ENCODE measurements at regions not wholly inside any gene's neighbourhood (a gene's known extent, or its start where the extent isn't known, plus 50 kb on each side); places are given as distances from the start of the nearest gene placed in this dataset.

DNA sequence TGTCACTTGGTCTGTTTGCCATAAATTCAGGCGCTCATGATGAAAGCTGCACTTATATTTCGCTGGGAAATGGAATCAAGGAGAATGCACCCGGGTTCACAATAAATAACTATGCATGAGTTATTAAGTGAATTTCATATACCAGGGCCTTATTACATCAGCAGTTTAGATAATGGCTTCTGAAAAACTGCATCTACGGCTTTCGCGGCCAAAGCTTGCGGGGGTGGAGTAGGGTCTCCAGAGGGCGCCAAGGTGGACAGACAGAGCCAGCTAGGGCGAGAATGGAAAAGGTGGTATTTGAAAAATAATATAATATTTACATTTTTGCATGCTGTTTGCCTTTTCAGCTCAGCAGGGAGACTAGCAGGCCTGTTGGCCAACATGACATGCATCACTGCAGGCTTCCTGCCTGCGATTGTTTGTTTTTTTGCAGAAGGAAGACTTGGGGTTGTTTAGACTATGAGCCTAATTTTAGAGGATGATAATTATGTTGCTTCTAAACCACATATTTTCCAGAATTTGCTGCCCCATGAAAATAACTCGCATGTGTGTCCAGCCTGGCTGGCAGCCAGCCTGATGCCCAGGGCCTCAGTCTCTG is 173.8 kb upstream of the IRX3 start:
- H3K27ac Mint-ChIP-seq = no peak overlapping the region
- no peaks in the 10 kb centered on the region for H3K4me1 Mint-ChIP-seq (ENCODE audit: low read depth in 2 of 2)
- no peaks in the 10 kb centered on the region for H3K36me3 Mint-ChIP-seq (ENCODE audit: insufficient read depth)
- no peaks in the 10 kb centered on the region for H3K27me3 Mint-ChIP-seq
- no peak overlapping the region for H3K4me3 Mint-ChIP-seq
- ATAC-seq (replicated peaks) = no peak
- DNase-seq = no peak
- peaks cover 6 to 8% of the 10 kb centered on the region in 2 donors for H3K9me3 Mint-ChIP-seq

GRCh38 chr16:54459509-54460262 is 173.1 kb upstream of the IRX3 start:
- H3K9me3 Mint-ChIP-seq = peaks cover 6 to 8% of the 10 kb centered on the region in 2 donors
- no peak overlapping the region for H3K4me3 Mint-ChIP-seq
- no peaks in the 10 kb centered on the region for H3K36me3 Mint-ChIP-seq (ENCODE audit: insufficient read depth)
- H3K27ac Mint-ChIP-seq = no peak overlapping the region
- DNase-seq (no peak), ATAC-seq (replicated peaks) (no peak)
- no peaks in the 10 kb centered on the region for H3K4me1 Mint-ChIP-seq (ENCODE audit: low read depth in 2 of 2)
- no peaks in the 10 kb centered on the region for H3K27me3 Mint-ChIP-seq

- H3K9me3 Mint-ChIP-seq = peaks cover 2 to 3% of the 10 kb centered on the region in 2 donors
Measured at GRCh38 chr16:54458923-54459322, 172.3 kb upstream of the IRX3 start.

GRCh38 chr16:54456291-54456690 is 169.7 kb upstream of the IRX3 start:
- DNase-seq = no peak
- no peak overlapping the region for H3K27ac Mint-ChIP-seq
- H3K4me3 Mint-ChIP-seq = no peak overlapping the region
- H3K36me3 Mint-ChIP-seq (ENCODE audit: insufficient read depth) = no peaks in the 10 kb centered on the region
- no peaks in the 10 kb centered on the region for H3K9me3 Mint-ChIP-seq
- no peaks in the 10 kb centered on the region for H3K4me1 Mint-ChIP-seq (ENCODE audit: low read depth in 2 of 2)
- no peak for ATAC-seq (replicated peaks)
- peaks cover 0 to 5% of the 10 kb centered on the region in 2 donors for H3K27me3 Mint-ChIP-seq

More at GRCh38 chr16:54458923-54459322, 172.3 kb upstream of the IRX3 start:
- Mint-ChIP-seq H3K4me3 (no peak overlapping the region), H3K36me3 (ENCODE audit: insufficient read depth) (no peaks in the 10 kb centered on the region), H3K27me3 (no peaks in the 10 kb centered on the region), H3K4me1 (ENCODE audit: low read depth in 2 of 2) (no peaks in the 10 kb centered on the region), H3K27ac (no peak overlapping the region)
- DNase-seq = no peak
- ATAC-seq (replicated peaks) = no peak

- no peak for DNase-seq
- H3K4me3 Mint-ChIP-seq = no peak overlapping the region
Measured at GRCh38 chr16:54455030-54455725, 168.6 kb upstream of the IRX3 start.

DNA sequence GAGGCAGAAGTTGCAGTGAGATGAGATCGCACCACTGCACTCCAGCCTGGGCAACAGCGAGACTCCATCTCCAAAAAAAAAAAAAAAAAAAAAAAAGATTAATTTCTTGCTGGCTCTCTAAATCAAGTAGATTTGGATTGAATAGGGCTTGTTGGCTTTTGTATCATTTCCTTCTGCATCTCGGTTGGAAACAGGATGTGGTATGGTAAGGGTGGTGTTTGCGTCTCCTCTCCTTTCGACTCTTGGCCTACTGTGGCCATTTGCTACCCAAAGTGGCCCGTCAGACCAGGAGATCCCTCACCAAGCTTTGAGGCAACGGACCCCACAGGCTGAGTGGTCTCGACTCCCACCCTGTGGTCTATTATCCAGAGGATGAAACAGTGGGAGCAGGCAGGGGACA is 168.0 kb upstream of the IRX3 start:
- no peak for DNase-seq
- Mint-ChIP-seq H3K4me3 (no peak overlapping the region), H3K27ac (no peak overlapping the region), H3K36me3 (ENCODE audit: insufficient read depth) (no peaks in the 10 kb centered on the region), H3K9me3 (no peaks in the 10 kb centered on the region), H3K27me3 (peaks cover 3 to 18% of the 10 kb centered on the region in 2 donors), H3K4me1 (ENCODE audit: low read depth in 2 of 2) (no peaks in the 10 kb centered on the region)
- ATAC-seq (replicated peaks) = no peak

More at GRCh38 chr16:54455030-54455725, 168.6 kb upstream of the IRX3 start:
- no peak for ATAC-seq (replicated peaks)
- no peaks in the 10 kb centered on the region for H3K4me1 Mint-ChIP-seq (ENCODE audit: low read depth in 2 of 2)
- H3K27me3 Mint-ChIP-seq = peaks cover 0 to 12% of the 10 kb centered on the region in 2 donors
- no peak overlapping the region for H3K27ac Mint-ChIP-seq
- no peaks in the 10 kb centered on the region for H3K9me3 Mint-ChIP-seq
- H3K36me3 Mint-ChIP-seq (ENCODE audit: insufficient read depth) = no peaks in the 10 kb centered on the region

DNA sequence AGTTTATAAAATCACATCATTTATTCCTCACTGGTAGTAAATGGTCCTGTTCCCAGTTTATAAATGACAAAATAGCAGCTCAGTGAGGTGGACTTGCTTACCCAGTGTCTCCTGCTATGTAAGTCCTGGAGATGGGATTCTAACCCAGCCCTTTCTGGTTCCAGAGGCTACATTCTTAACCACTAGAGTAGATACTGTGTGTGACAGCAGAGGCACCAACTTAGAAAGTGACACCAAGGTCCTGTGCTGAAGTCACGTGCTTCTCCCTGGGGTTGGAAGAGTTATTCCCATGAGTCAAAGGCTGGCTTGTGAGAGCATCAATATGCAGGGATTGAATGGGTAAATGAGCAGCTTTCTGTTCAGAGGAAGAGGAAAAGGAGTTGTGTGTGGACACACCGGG is 167.3 kb upstream of the IRX3 start:
- Mint-ChIP-seq H3K9me3 (no peaks in the 10 kb centered on the region), H3K27ac (no peak overlapping the region), H3K36me3 (ENCODE audit: insufficient read depth) (no peaks in the 10 kb centered on the region), H3K4me1 (ENCODE audit: low read depth in 2 of 2) (no peaks in the 10 kb centered on the region), H3K27me3 (peaks cover 7 to 23% of the 10 kb centered on the region in 2 donors), H3K4me3 (no peak overlapping the region)
- DNase-seq = no peak
- no peak for ATAC-seq (replicated peaks)

DNA sequence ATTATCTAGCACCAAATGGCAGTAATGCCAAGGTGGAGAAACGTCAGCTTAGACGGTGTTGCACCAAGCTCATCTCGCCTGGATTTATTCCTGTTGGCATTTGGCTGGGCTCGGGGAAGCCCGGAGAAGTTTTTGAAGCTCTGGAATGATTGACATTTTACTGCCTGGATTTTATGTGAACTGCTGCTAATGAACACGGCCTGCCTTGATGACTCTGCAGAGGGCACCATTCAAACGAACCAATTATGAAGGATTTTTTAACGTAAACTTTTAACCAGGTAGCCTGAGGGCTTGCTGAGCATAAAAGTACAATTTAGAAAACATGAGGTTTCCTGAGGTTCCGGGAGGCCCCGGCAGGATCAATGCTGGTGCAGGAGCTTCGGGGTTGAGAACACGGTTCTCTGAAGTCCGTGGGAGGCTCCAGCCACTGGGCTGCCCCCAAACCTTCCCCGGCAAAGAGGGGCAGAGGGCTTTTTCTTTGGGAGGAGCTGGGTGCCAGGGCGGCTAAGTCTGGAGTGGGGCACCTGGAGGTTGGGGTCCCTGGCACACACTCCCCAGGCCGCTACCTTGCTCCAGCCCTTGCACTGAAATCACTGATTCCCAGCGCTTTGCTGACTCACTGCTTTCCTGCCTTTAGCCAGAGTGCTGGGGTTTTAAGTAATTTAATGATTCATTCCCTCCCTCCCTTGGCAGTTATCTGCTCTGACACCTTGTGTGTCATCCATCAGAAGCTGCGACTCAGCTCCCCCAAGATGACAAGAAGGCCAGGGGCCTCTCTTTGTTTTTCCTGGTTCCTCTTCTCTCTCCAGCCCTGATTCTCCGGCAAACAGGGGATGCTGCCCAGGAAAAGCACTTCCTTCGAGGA is 161.2 kb upstream of the IRX3 start:
- no peak overlapping the region for H3K27ac Mint-ChIP-seq
- no peaks in the 10 kb centered on the region for H3K36me3 Mint-ChIP-seq (ENCODE audit: insufficient read depth)
- no peak for ATAC-seq (replicated peaks)
- no peak for DNase-seq
- no peak overlapping the region for H3K4me3 Mint-ChIP-seq
- H3K4me1 Mint-ChIP-seq (ENCODE audit: low read depth in 2 of 2) = no peaks in the 10 kb centered on the region
- H3K9me3 Mint-ChIP-seq = no peaks in the 10 kb centered on the region
- H3K27me3 Mint-ChIP-seq = peaks cover 26 to 29% of the 10 kb centered on the region in 2 donors

- H3K4me1 Mint-ChIP-seq (ENCODE audit: low read depth in 2 of 2) = no peaks in the 10 kb centered on the region
- no peak for ATAC-seq (replicated peaks)
Measured at GRCh38 chr16:54446639-54447038, 160.1 kb upstream of the IRX3 start.

DNA sequence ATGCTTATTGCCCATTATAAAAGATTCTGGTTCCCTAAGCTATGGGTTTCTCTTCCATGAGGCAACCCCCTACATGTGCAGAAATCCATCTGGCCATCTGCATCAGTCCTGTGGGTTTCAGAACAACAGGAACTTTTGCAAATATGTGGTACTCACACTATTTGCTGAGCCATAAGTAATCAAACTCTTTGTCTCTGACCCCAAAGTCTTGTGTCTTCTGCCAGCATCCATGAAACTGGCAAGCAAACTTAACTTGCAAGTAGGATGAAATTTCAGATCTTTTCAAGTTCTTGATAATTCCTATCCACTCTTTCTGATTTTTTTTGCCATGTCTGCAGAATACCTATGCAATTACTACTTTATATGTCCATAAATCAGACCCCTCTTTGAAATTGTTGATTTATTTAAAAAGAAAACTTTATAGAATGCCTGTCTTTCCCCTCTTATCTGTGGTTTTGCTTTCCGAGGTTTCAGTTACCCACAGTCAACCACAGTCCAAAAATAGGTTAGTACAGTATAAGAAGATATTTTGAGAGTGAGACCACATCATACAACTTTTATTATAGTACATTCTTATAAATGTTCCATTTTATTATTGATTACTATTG is 158.4 kb upstream of the IRX3 start:
- H3K4me1 Mint-ChIP-seq (ENCODE audit: low read depth in 2 of 2) = no peaks in the 10 kb centered on the region
- H3K36me3 Mint-ChIP-seq (ENCODE audit: insufficient read depth) = no peaks in the 10 kb centered on the region
- ATAC-seq (replicated peaks) = no peak
- no peaks in the 10 kb centered on the region for H3K9me3 Mint-ChIP-seq
- H3K27ac Mint-ChIP-seq = no peak overlapping the region
- H3K27me3 Mint-ChIP-seq = peaks cover 14 to 26% of the 10 kb centered on the region in 2 donors
- H3K4me3 Mint-ChIP-seq = no peak overlapping the region
- no peak for DNase-seq

More at GRCh38 chr16:54446639-54447038, 160.1 kb upstream of the IRX3 start:
- peaks cover 26 to 27% of the 10 kb centered on the region in 2 donors for H3K27me3 Mint-ChIP-seq
- no peak for DNase-seq
- H3K27ac Mint-ChIP-seq = no peak overlapping the region
- H3K9me3 Mint-ChIP-seq = no peaks in the 10 kb centered on the region
- no peaks in the 10 kb centered on the region for H3K36me3 Mint-ChIP-seq (ENCODE audit: insufficient read depth)
- H3K4me3 Mint-ChIP-seq = no peak overlapping the region

DNA sequence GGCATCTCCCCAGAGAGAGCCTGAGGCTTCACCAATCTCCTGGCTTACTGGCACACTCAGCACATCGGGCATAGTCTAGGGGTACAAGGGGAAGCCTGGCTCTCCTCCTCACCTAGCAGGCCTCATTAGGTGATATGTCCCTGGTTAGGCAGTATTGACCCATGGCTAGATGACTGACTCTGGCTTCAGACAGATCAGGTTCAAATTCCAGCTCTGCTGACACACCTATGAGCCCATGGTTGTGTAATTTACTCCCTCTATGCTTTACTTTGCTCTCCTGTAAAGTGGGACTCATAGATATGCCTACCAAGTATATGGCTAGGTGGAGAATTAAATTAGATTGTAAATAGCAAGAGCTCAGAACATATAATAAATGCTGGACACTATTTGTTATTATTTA is 157.3 kb upstream of the IRX3 start:
- H3K4me3 Mint-ChIP-seq = no peak overlapping the region
- no peaks in the 10 kb centered on the region for H3K36me3 Mint-ChIP-seq (ENCODE audit: insufficient read depth)
- peaks cover 10 to 19% of the 10 kb centered on the region in 2 donors for H3K27me3 Mint-ChIP-seq
- ATAC-seq (replicated peaks) (no peak), DNase-seq (no peak)
- H3K9me3 Mint-ChIP-seq = peaks cover 0 to 2% of the 10 kb centered on the region in 2 donors
- no peaks in the 10 kb centered on the region for H3K4me1 Mint-ChIP-seq (ENCODE audit: low read depth in 2 of 2)
- no peak overlapping the region for H3K27ac Mint-ChIP-seq

- DNase-seq (no peak), ATAC-seq (replicated peaks) (no peak)
- Mint-ChIP-seq H3K4me1 (ENCODE audit: low read depth in 2 of 2) (no peaks in the 10 kb centered on the region), H3K27me3 (peaks cover 10 to 15% of the 10 kb centered on the region in 2 donors), H3K9me3 (peaks cover 0 to 2% of the 10 kb centered on the region in 2 donors), H3K4me3 (no peak overlapping the region), H3K27ac (no peak overlapping the region), H3K36me3 (ENCODE audit: insufficient read depth) (no peaks in the 10 kb centered on the region)
Measured at GRCh38 chr16:54443352-54443751, 156.8 kb upstream of the IRX3 start.

DNA sequence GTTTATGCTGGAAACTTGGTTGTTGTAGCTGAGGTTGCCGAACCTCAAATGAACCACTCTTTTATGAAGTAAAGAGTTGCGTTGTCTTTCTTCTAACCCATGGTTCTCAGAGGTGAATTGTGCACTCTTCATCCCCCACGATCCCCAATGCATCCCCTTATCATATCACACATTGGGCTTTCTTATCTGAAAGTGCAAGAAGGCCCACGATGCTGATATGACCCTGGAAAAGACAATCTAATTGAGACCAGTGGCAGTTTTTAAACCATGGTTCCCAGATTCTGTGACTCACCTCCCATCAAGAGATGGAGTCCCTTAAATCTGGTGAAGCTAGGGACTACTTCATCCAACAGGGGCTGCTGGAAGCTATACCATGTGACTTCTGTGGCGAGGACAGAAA is 156.3 kb upstream of the IRX3 start:
- no peak overlapping the region for H3K4me3 Mint-ChIP-seq
- peaks cover 7 to 15% of the 10 kb centered on the region in 2 donors for H3K27me3 Mint-ChIP-seq
- no peak for ATAC-seq (replicated peaks)
- H3K4me1 Mint-ChIP-seq (ENCODE audit: low read depth in 2 of 2) = no peaks in the 10 kb centered on the region
- no peak overlapping the region for H3K27ac Mint-ChIP-seq
- H3K9me3 Mint-ChIP-seq = peaks cover 0 to 3% of the 10 kb centered on the region in 2 donors
- no peaks in the 10 kb centered on the region for H3K36me3 Mint-ChIP-seq (ENCODE audit: insufficient read depth)
- DNase-seq = no peak

Measured in effector memory CD8-positive, alpha-beta T cell (primary cell).